Cardiac fibroblast (primary cell): ENCODE measurements at regions not wholly inside any gene's neighbourhood (a gene's known extent, or its start where the extent isn't known, plus 50 kb on each side); places are given as distances from the start of the nearest gene placed in this dataset.

Experiments
- DNase-seq, 2 donors: peaks; one replicate each; pipeline versions ENCODE4 v3.0.0 to v3.0.0-alpha.2; 2010; ENCODE audit warnings: low read depth in 2 of 2
- H3K4me3 ChIP-seq, 2 donors: replicated peaks in 1 of 2; 1 replicate in 1 of 2; 2 replicates in 1 of 2; pipeline ENCODE4 v1.5.1; 2011; ENCODE audit warnings: low read depth in 2 of 2, low read length in 2 of 2, mild to moderate bottlenecking in 2 of 2, moderate library complexity in 1 of 2
- CTCF ChIP-seq: IDR thresholded peaks from one replicate; pipeline ENCODE4 v1.5.1; 2011; ENCODE audit warnings: low read depth, mild to moderate bottlenecking, low read length, inconsistent platforms

DNA sequence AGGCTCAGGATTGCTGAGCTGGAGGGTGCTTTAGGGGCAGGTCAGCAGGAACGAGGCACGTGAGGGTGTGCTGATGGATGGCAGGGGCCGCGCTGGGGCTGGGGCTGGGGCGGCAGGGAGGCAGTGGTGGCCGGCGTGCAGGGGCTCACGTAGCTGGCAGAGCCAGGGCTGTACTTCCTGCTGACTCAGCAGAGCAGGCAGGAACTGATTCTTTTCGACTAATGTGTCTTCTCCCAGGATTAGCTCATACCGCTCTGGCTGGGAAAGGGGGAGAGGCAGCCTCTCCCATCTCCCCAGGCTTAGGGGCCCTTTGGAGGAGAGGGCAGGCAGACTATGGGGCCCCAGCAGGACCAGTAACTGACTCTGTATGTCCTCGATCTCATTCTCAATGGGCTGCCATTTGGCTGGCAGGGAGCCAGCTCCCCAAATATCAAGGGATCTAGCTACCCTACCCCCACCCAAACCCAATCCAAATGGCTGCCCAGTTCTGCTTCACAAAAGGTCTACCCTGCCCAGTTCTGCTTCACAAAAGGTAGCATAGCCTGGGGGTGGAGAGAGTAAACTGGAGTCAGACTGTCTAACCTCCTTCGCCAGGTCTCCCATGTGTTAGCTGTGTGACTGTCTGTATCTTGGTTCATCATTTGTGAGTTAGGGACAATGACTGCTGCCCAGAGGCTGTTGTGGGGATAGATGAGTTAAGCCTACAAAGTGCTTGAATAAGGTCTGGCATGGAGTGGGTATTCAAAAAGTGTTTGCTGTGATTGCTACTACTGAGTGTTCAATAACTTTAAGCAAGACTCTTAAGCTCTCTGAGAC, 100.1 kb upstream of the SLC2A1 start:
- peak; percentile 62 to 67 for DNase-seq
- no peak for TF ChIP-seq CTCF
- H3K4me3 ChIP-seq: no peak overlapping the region

GRCh38 chr1:43058056-43058455, 99.4 kb upstream of the SLC2A1 start:
- TF ChIP-seq CTCF: no peak
- DNase-seq: no peak
- no peak overlapping the region for H3K4me3 ChIP-seq

DNA sequence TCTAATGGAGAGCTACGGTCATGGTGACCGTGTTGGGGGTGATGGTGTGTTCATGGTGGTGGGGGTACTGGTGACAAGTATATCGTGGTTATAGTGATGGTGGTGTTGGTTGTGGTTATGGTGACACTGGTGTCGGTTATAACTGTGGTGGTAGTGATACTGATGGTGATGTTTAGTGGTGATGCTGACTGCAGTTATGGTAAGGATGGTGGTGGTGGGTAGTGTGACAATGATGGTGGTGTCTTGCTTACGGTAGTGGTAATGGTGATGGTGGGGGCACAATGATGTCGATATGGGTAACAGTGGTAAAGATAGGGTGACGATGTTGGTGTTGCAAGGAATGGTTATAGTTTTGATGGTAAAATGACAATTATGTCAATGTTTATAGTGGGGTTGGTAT, 98.9 kb upstream of the SLC2A1 start:
- no peak for DNase-seq
- no peak for TF ChIP-seq CTCF
- H3K4me3 ChIP-seq: no peak overlapping the region

- no peak overlapping the region for H3K4me3 ChIP-seq
- no peak for TF ChIP-seq CTCF
- DNase-seq: peak; percentile 27 to 50
Observed at GRCh38 chr1:43056981-43057391, 98.3 kb upstream of the SLC2A1 start.

DNA sequence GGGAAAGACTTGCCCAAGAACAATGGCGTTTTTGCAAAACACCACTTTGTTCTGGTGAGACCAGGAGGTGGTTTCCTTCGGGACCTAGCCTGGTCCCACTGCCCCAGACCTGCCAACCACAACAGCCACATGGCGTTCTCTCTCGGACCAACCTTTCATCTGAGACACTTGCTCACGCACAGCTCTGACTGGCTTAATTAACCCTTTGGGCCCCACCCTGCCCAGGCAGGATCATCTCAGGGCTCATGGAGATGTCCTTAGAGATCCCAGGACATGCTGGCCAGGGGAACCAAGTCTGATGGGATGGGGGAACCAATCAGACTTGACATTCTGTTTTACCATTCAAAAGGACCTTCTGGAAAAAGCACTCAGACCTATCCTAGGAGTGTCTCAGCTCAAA, 97.8 kb upstream of the SLC2A1 start:
- DNase-seq: no peak

DNA sequence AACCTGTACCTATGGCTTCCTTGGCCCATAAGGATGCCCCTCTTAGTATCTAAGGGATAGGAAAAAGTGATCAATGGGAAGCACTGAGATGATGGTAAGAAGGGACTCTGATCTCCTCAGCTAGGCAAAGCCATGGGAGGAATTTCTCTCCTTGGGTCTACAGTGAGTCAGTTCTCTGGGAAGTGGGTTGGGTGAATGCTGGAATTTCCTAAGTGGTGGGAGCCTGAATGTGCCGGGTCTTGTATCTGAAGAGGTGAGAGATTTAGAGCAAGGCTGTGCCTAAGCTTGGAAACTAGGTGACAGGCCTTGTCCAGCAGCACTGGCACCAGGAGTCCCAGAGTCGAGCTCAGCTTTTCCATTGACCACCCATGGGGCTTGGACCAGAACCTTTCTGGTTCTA, 96.3 kb upstream of the SLC2A1 start:
- no peak overlapping the region for H3K4me3 ChIP-seq
- TF ChIP-seq CTCF: no peak
- DNase-seq: no peak

More for the DNA sequence above, 97.8 kb upstream of the SLC2A1 start:
- no peak overlapping the region for H3K4me3 ChIP-seq
- TF ChIP-seq CTCF: no peak
